ENCODE measurements at regions not wholly inside any gene's neighbourhood (a gene's known extent, or its start where the extent isn't known, plus 50 kb on each side); places are given as distances from the start of the nearest gene placed in this dataset.

- TF ChIP-seq, protein P1, sequence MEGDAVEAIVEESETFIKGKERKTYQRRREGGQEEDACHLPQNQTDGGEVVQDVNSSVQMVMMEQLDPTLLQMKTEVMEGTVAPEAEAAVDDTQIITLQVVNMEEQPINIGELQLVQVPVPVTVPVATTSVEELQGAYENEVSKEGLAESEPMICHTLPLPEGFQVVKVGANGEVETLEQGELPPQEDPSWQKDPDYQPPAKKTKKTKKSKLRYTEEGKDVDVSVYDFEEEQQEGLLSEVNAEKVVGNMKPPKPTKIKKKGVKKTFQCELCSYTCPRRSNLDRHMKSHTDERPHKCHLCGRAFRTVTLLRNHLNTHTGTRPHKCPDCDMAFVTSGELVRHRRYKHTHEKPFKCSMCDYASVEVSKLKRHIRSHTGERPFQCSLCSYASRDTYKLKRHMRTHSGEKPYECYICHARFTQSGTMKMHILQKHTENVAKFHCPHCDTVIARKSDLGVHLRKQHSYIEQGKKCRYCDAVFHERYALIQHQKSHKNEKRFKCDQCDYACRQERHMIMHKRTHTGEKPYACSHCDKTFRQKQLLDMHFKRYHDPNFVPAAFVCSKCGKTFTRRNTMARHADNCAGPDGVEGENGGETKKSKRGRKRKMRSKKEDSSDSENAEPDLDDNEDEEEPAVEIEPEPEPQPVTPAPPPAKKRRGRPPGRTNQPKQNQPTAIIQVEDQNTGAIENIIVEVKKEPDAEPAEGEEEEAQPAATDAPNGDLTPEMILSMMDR (IDR thresholded peaks at IDR 0.05 in 2 of 3, conservative IDR thresholded peaks at IDR 0.05 in 1 of 3; ENCODE audit: borderline replicate concordance in 1 of 3, insufficient read depth in 1 of 3, low read depth in 2 of 3, low read length in 2 of 3), result no peak
- TF ChIP-seq TCF7L2 (IDR thresholded peaks at IDR 0.05; ENCODE audit: borderline replicate concordance, extremely low read depth, insufficient read depth, insufficient read length) (peak; percentile 91), SRF (IDR thresholded peaks at IDR 0.05; ENCODE audit: low read depth) (peak; percentile 30; the same call in 1 of the 2 replicates), FOSL1 (IDR thresholded peaks at IDR 0.05; ENCODE audit: low read depth) (peak; percentile 98), CEBPB (IDR thresholded peaks at IDR 0.05; ENCODE audit: low read depth) (peak; percentile 73), POLR2AphosphoS5 (IDR thresholded peaks at IDR 0.05; ENCODE audit: low read depth, low read length) (peak; percentile 62), RAD21 (IDR thresholded peaks at IDR 0.05; ENCODE audit: low read depth) (no peak), CBX3 (IDR thresholded peaks at IDR 0.05; ENCODE audit: low read depth) (peak; percentile 82; the same call in 1 of the 2 replicates), EZH2 (IDR thresholded peaks at IDR 0.05) (no peak), ZFX (IDR thresholded peaks at IDR 0.05) (no peak)
- TF ChIP-seq, protein P2, sequence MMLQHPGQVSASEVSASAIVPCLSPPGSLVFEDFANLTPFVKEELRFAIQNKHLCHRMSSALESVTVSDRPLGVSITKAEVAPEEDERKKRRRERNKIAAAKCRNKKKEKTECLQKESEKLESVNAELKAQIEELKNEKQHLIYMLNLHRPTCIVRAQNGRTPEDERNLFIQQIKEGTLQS (IDR thresholded peaks at IDR 0.05), result no peak; the same call in 1 of the 2 replicates
Observed at GRCh38 chr1:224542783-224543440, 73.2 kb upstream of the CNIH3 start (continued).

- H3K27ac ChIP-seq (ENCODE audit: low read depth, low read length), result peak overlapping the region; percentile 57
- no peaks in the 10 kb centered on the region; the same call in 1 of the 2 replicates for H3K9me2 ChIP-seq (ENCODE audit: insufficient read depth)
- H3K4me2 ChIP-seq (ENCODE audit: low read length), result peak overlapping the region; percentile 49
- RAD21 ChIA-PET (ENCODE audit: low non-redundant PET in 1 of 2, low total read pairs in 2 of 2, uncharacterized antibody in 2 of 2, unreplicated experiment in 2 of 2), result interaction anchor here in 1 of 2 experiments (0.6 kb wide), 1 partner anchor 101 kb away, joined by 3 read pairs; no protein-coding TSS in a partner anchor
- H3K9me3 ChIP-seq (ENCODE audit: control insufficient read depth in 1 of 2, insufficient read depth in 1 of 2, low read depth in 1 of 2, low read length in 2 of 2), result no peaks in the 10 kb centered on the region
- no peak for DNase-seq (ENCODE audit: low read depth, low spot score)
- H4K20me1 ChIP-seq (ENCODE audit: insufficient read depth), result no peaks in the 10 kb centered on the region
- peaks cover 16 to 28% of the 10 kb centered on the region in 2 experiments for H3K4me1 ChIP-seq (ENCODE audit: control insufficient read depth in 1 of 2, insufficient read depth in 2 of 2, low read length in 2 of 2)
- intact Hi-C loops (cut with micrococcal nuclease), result no loop called here
- peak overlapping the region in 1 of 2 experiments; percentile 4; a peak in 1 of 4 replicates for H3K4me3 ChIP-seq (replicated peaks in 1 of 2; ENCODE audit: low read depth in 1 of 2, low read length in 2 of 2)
- H3K36me3 ChIP-seq (ENCODE audit: control insufficient read depth in 1 of 2, insufficient read depth in 2 of 2, low read length in 2 of 2), result no peaks in the 10 kb centered on the region
- peak overlapping the region; percentile 40 for H2AFZ ChIP-seq (ENCODE audit: low read depth, low read length, poor library complexity, severe bottlenecking)
- CTCF ChIA-PET, result no interaction called here
- H3K79me2 ChIP-seq (ENCODE audit: insufficient read depth, low read length), result no peaks in the 10 kb centered on the region
- POLR2A ChIA-PET, result interaction anchor here (1.1 to 1.9 kb wide), 2 partner anchors 10 to 12 kb away, joined by 3 to 6 read pairs; no protein-coding TSS in a partner anchor
- ATAC-seq, result 0 out of 2 replicates have a peak, but pooled peaks have one; percentile 3
- no peaks in the 10 kb centered on the region for H3K27me3 ChIP-seq (ENCODE audit: insufficient read depth, low read length)
- no TSS peak for BruUV-seq (replicated peaks)
- H3K9ac ChIP-seq (ENCODE audit: low read length), result no peak overlapping the region
- TF ChIP-seq EGR1 (IDR thresholded peaks at IDR 0.05; ENCODE audit: low read depth) (no peak), POLR2AphosphoS5 (IDR thresholded peaks at IDR 0.05; ENCODE audit: low read depth, low read length) (no peak), POLR2A (IDR thresholded peaks at IDR 0.05; ENCODE audit: borderline replicate concordance, extremely low read depth, insufficient read depth, insufficient read length) (no peak), EZH2phosphoT487 (IDR thresholded peaks at IDR 0.05; ENCODE audit: borderline replicate concordance) (no peak), CEBPB (IDR thresholded peaks at IDR 0.05; ENCODE audit: low read depth) (no peak), MAX (IDR thresholded peaks at IDR 0.05) (no peak)
- TF ChIP-seq, protein P1 (IDR thresholded peaks at IDR 0.05 in 2 of 3, conservative IDR thresholded peaks at IDR 0.05 in 1 of 3; ENCODE audit: borderline replicate concordance in 1 of 3, insufficient read depth in 1 of 3, low read depth in 2 of 3, low read length in 2 of 3), result no peak
- TF ChIP-seq, protein P2 (IDR thresholded peaks at IDR 0.05), result no peak
Observed at GRCh38 chr1:224543453-224543852, 72.7 kb upstream of the CNIH3 start.
